ENCODE measurements at regions not wholly inside any gene's neighbourhood (a gene's known extent, or its start where the extent isn't known, plus 50 kb on each side); places are given as distances from the start of the nearest gene placed in this dataset.

DNA sequence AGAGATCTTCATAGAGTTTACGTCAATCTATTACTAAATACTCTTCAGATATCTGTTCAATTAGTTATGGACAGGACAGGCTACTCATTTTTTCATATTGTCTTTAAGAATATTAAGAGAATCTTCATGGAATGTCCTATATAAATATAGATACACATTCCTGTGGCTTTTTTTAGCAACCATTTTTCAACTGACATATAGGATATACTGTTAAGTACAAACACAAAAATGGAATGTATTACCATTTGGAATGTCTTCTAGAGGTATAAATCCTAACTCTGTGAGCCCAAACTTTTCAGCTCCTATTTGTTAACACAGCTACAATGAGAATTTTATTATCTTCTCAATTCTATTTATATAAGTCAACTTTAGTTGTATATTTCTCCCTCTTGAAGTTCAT, 239.6 kb upstream of the DEFB112 start:
- H3K4me3 ChIP-seq (replicated peaks in 1 of 2; ENCODE audit: low read depth in 2 of 2, low read length in 2 of 2), result no peak overlapping the region
- TF ChIP-seq, protein P1, sequence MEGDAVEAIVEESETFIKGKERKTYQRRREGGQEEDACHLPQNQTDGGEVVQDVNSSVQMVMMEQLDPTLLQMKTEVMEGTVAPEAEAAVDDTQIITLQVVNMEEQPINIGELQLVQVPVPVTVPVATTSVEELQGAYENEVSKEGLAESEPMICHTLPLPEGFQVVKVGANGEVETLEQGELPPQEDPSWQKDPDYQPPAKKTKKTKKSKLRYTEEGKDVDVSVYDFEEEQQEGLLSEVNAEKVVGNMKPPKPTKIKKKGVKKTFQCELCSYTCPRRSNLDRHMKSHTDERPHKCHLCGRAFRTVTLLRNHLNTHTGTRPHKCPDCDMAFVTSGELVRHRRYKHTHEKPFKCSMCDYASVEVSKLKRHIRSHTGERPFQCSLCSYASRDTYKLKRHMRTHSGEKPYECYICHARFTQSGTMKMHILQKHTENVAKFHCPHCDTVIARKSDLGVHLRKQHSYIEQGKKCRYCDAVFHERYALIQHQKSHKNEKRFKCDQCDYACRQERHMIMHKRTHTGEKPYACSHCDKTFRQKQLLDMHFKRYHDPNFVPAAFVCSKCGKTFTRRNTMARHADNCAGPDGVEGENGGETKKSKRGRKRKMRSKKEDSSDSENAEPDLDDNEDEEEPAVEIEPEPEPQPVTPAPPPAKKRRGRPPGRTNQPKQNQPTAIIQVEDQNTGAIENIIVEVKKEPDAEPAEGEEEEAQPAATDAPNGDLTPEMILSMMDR (IDR thresholded peaks at IDR 0.05; ENCODE audit: low read depth, low read length), result no peak
- DNase-seq (ENCODE audit: low read depth in 2 of 2), result no peak

- TF ChIP-seq, protein P1 (IDR thresholded peaks at IDR 0.05; ENCODE audit: low read depth, low read length), result no peak
- DNase-seq (ENCODE audit: low read depth in 2 of 2), result no peak
- H3K4me3 ChIP-seq (replicated peaks in 1 of 2; ENCODE audit: low read depth in 2 of 2, low read length in 2 of 2), result no peak overlapping the region
Observed at GRCh38 chr6:50301307-50301706, 251.6 kb upstream of the DEFB112 start.

DNA sequence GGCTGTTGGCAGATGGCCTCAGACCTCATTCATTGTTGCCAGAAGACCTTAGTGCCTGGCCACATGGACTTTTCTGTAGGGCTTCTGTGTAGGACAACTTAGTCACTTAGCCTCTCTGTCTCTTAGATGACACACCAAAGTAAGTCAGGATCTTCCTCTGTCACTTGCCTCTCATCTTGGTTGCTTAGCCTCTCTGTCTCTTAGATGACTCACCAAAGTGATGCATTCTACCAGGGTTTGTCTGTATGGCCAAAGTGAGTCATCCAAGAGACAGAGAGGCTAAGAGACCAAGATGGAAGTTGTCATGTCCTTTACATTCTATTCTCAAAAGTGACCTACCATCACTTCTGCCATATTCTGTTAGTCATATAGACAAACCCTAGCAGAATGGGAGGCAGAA, 255.9 kb upstream of the DEFB112 start:
- H3K4me3 ChIP-seq (replicated peaks in 1 of 2; ENCODE audit: low read depth in 2 of 2, low read length in 2 of 2), result no peak overlapping the region
- DNase-seq (ENCODE audit: low read depth in 2 of 2), result no peak
- TF ChIP-seq, protein P1 (IDR thresholded peaks at IDR 0.05; ENCODE audit: low read depth, low read length), result no peak

DNA sequence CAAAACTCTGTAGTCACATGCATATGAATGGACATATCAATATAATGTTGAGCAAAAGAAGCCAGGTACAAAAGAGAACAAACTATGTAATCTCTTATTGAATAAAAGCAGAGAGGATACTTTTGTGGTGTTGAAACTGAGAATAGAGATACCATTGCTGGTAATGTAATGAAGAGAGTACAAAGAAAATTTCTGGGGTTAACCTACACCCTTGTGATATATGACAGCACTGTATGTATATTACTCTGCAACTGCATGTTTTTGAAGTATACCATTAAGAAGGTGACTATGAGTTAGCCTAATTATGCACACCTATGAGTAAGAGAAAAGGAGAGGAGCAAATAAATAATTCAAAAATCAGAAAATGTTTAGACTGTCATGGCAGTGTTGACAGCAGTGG, 268.8 kb upstream of the DEFB112 start:
- DNase-seq (ENCODE audit: low read depth in 2 of 2), result no peak
- TF ChIP-seq, protein P1 (IDR thresholded peaks at IDR 0.05; ENCODE audit: low read depth, low read length), result no peak
- no peak overlapping the region for H3K4me3 ChIP-seq (replicated peaks in 1 of 2; ENCODE audit: low read depth in 2 of 2, low read length in 2 of 2)

DNA sequence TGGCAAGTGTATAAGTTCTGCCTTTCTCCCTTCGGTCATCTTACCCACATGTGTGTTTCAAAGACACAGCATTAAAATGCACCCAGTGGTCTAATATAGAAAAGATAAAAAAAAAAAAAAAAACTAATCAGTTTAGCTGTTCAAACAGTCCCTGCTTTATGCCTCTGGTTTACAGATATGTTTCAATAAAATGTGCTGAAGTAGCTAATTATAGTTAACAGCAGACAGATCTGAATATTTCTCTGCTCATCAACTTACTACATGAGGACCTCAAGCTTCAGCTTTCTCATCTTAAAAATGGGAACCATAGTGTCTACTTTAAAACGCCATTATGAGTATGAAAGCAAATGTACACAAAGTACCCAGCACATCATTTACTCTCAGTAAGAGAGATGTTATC, 280.6 kb upstream of the DEFB112 start:
- DNase-seq (ENCODE audit: low read depth in 2 of 2), result no peak
- no peak overlapping the region for H3K4me3 ChIP-seq (replicated peaks in 1 of 2; ENCODE audit: low read depth in 2 of 2, low read length in 2 of 2)
- TF ChIP-seq, protein P1 (IDR thresholded peaks at IDR 0.05; ENCODE audit: low read depth, low read length), result no peak

DNA sequence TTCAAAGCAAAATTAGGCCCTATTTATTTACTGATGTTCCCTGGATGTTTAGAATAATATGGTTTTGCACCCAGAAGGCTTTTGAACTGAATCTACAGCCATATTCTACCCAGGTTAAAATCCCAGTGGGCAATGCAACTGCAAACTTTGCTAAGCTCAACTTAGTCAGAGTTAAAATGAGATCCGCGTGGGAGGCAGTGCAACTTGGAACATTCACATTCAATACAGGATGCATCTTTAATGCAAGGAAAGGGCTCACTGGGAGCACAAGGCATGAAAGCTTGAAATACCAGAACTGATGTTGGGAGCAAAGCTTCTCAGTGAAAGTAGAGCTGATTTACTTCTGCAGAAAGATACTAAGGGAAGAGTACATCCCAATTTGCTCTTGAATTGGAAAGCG, 281.2 kb upstream of the DEFB112 start:
- H3K4me3 ChIP-seq (replicated peaks in 1 of 2; ENCODE audit: low read depth in 2 of 2, low read length in 2 of 2), result no peak overlapping the region
- no peak for DNase-seq (ENCODE audit: low read depth in 2 of 2)
- TF ChIP-seq, protein P1 (IDR thresholded peaks at IDR 0.05; ENCODE audit: low read depth, low read length), result no peak

- TF ChIP-seq, protein P1 (IDR thresholded peaks at IDR 0.05; ENCODE audit: low read depth, low read length), result no peak
- H3K4me3 ChIP-seq (replicated peaks in 1 of 2; ENCODE audit: low read depth in 2 of 2, low read length in 2 of 2), result no peak overlapping the region
- DNase-seq (ENCODE audit: low read depth in 2 of 2), result no peak
Observed at GRCh38 chr6:50333696-50334095, 284.0 kb upstream of the DEFB112 start.
